Nephron progenitor cell (in vitro differentiated cells): ENCODE measurements at regions not wholly inside any gene's neighbourhood (a gene's known extent, or its start where the extent isn't known, plus 50 kb on each side); places are given as distances from the start of the nearest gene placed in this dataset.

ENCODE experiments used
- DNase-seq: peaks from one replicate; pipeline ENCODE4 v3.0.0; 2021
- H3K27ac Mint-ChIP-seq: 2 replicates; pipeline ENCODE4 v1.8.0; 2021; ENCODE audit warnings: mild to moderate bottlenecking, moderate library complexity, mixed read lengths
- H3K27me3 Mint-ChIP-seq: 2 replicates; pipeline ENCODE4 v1.8.0; 2021; ENCODE audit warnings: mild to moderate bottlenecking, low read depth, mixed read lengths; ENCODE audit not compliant: poor library complexity
- H3K36me3 Mint-ChIP-seq: 2 replicates; pipeline ENCODE4 v1.8.0; 2021; ENCODE audit warnings: low read depth, mixed read lengths
- H3K4me1 Mint-ChIP-seq: 2 replicates; pipeline ENCODE4 v1.8.0; 2021; ENCODE audit warnings: mixed read lengths
- H3K4me3 Mint-ChIP-seq: 2 replicates; pipeline ENCODE4 v1.8.0; 2021; ENCODE audit warnings: mild to moderate bottlenecking, moderate library complexity, mixed read lengths
- H3K9me3 Mint-ChIP-seq: 2 replicates; pipeline ENCODE4 v1.8.0; 2021; ENCODE audit warnings: mild to moderate bottlenecking, moderate library complexity, mixed read lengths
- CTCF ChIP-seq: fragments of 200-600 bp; sonication (generic); IDR thresholded peaks from 2 replicates; pipeline ENCODE4 v1.5.0; 2021; ENCODE audit warnings: antibody characterized with exemption

- no peak for DNase-seq
- Mint-ChIP-seq H3K4me3 (no peak overlapping the region), H3K4me1 (peaks cover 14% of the 10 kb centered on the region), H3K27ac (no peak overlapping the region), H3K36me3 (no peaks in the 10 kb centered on the region), H3K9me3 (no peaks in the 10 kb centered on the region), H3K27me3 (peaks cover 9% of the 10 kb centered on the region)
- TF ChIP-seq CTCF: no peak
Observed at GRCh38 chr5:4294878-4295277, 699.2 kb downstream of the IRX1 start.

GRCh38 chr5:4295663-4296339 is 700.2 kb downstream of the IRX1 start:
- Mint-ChIP-seq H3K4me1 (peaks cover 14% of the 10 kb centered on the region), H3K36me3 (no peaks in the 10 kb centered on the region), H3K4me3 (no peak overlapping the region), H3K9me3 (no peaks in the 10 kb centered on the region), H3K27me3 (peaks cover 6% of the 10 kb centered on the region), H3K27ac (peak overlapping the region; percentile 29)
- TF ChIP-seq CTCF: peak; percentile 81
- peak; percentile 64 for DNase-seq

GRCh38 chr5:4306057-4306456 is 710.4 kb downstream of the IRX1 start:
- no peak for TF ChIP-seq CTCF
- Mint-ChIP-seq H3K36me3 (no peaks in the 10 kb centered on the region), H3K27me3 (no peaks in the 10 kb centered on the region)

GRCh38 chr5:4309026-4309425 is 713.4 kb downstream of the IRX1 start:
- no peak for DNase-seq
- TF ChIP-seq CTCF: no peak
- H3K36me3 Mint-ChIP-seq: no peaks in the 10 kb centered on the region
- H3K4me3 Mint-ChIP-seq: no peak overlapping the region
- peaks cover 13% of the 10 kb centered on the region for H3K4me1 Mint-ChIP-seq
- H3K27ac Mint-ChIP-seq: peak overlapping the region; percentile 86
- no peaks in the 10 kb centered on the region for H3K9me3 Mint-ChIP-seq
- peaks cover 5% of the 10 kb centered on the region for H3K27me3 Mint-ChIP-seq

More at GRCh38 chr5:4306057-4306456, 710.4 kb downstream of the IRX1 start:
- Mint-ChIP-seq H3K4me1 (peaks cover 8% of the 10 kb centered on the region), H3K9me3 (no peaks in the 10 kb centered on the region), H3K4me3 (no peak overlapping the region), H3K27ac (no peak overlapping the region)
- no peak for DNase-seq

- Mint-ChIP-seq H3K36me3 (no peaks in the 10 kb centered on the region), H3K4me3 (no peak overlapping the region), H3K4me1 (peaks cover 23% of the 10 kb centered on the region), H3K9me3 (no peaks in the 10 kb centered on the region), H3K27ac (no peak overlapping the region), H3K27me3 (peaks cover 14% of the 10 kb centered on the region)
- TF ChIP-seq CTCF: no peak
- no peak for DNase-seq
Observed at GRCh38 chr5:4313138-4313537, 717.5 kb downstream of the IRX1 start.

- H3K36me3 Mint-ChIP-seq: no peaks in the 10 kb centered on the region
- no peak overlapping the region for H3K27ac Mint-ChIP-seq
- peaks cover 7% of the 10 kb centered on the region for H3K27me3 Mint-ChIP-seq
- H3K4me3 Mint-ChIP-seq: no peak overlapping the region
- peaks cover 29% of the 10 kb centered on the region for H3K4me1 Mint-ChIP-seq
- TF ChIP-seq CTCF: no peak
- H3K9me3 Mint-ChIP-seq: peaks cover 26% of the 10 kb centered on the region
- DNase-seq: no peak
Observed at GRCh38 chr5:4319478-4320128, 724.0 kb downstream of the IRX1 start.
